ENCODE measurements at regions not wholly inside any gene's neighbourhood (a gene's known extent, or its start where the extent isn't known, plus 50 kb on each side); places are given as distances from the start of the nearest gene placed in this dataset.

DNA sequence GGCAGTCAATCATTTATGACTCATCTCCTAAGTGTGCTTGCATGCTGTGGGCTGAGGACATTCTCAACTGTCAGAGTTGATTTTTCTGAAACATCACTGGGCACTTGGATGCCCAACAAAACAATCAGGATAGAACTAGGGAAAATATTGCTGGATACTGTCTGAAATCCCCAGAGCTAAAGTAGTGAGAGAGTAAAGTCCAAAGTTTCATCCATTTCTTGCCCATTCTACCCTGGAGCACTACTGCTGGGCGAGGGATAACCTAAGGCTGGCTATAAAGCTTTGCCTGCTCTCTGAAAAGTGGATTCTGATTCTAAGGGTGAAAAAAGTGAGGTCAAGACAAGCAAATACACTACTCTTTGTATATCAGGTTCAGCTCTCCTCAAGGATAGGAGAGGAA, 279.6 kb upstream of the EDA2R start:
- Histone ChIP-seq H3K27ac (ENCODE audit: low read depth, low read length) (no peak overlapping the region), H3K4me3 (replicated peaks in 1 of 2; ENCODE audit: low read depth in 1 of 2, low read length in 2 of 2) (no peak overlapping the region), H3K27me3 (ENCODE audit: insufficient read depth, low read length) (no peaks in the 10 kb centered on the region), H3K9ac (ENCODE audit: low read length) (no peak overlapping the region), H3K4me1 (ENCODE audit: control insufficient read depth in 1 of 2, insufficient read depth in 2 of 2, low read length in 2 of 2) (no peaks in the 10 kb centered on the region), H3K9me2 (ENCODE audit: insufficient read depth) (no peaks in the 10 kb centered on the region), H4K20me1 (ENCODE audit: insufficient read depth) (no peaks in the 10 kb centered on the region), H3K79me2 (ENCODE audit: insufficient read depth, low read length) (no peaks in the 10 kb centered on the region), H3K4me2 (ENCODE audit: low read length) (no peak overlapping the region), H2AFZ (ENCODE audit: low read depth, low read length, poor library complexity, severe bottlenecking) (no peak overlapping the region), H3K9me3 (ENCODE audit: control insufficient read depth in 1 of 2, insufficient read depth in 1 of 2, low read depth in 1 of 2, low read length in 2 of 2) (no peaks in the 10 kb centered on the region), H3K36me3 (ENCODE audit: control insufficient read depth in 1 of 2, insufficient read depth in 2 of 2, low read length in 2 of 2) (no peaks in the 10 kb centered on the region)
- ChIA-PET CTCF (no interaction called here), RAD21 (ENCODE audit: low non-redundant PET in 1 of 2, low total read pairs in 2 of 2, uncharacterized antibody in 2 of 2, unreplicated experiment in 2 of 2) (no interaction called here), POLR2A (no interaction called here)
- BruUV-seq (replicated peaks): no TSS peak
- intact Hi-C loops (cut with micrococcal nuclease): no loop called here
- no peak for ATAC-seq
- no peak for TF ChIP-seq SIN3A (IDR thresholded peaks at IDR 0.05; ENCODE audit: low read depth)
- TF ChIP-seq JUND (IDR thresholded peaks at IDR 0.05): no peak
- no peak for TF ChIP-seq EGR1 (IDR thresholded peaks at IDR 0.05; ENCODE audit: low read depth)
- no peak for TF ChIP-seq SP1 (IDR thresholded peaks at IDR 0.05; ENCODE audit: low read depth)
- TF ChIP-seq, protein P1, sequence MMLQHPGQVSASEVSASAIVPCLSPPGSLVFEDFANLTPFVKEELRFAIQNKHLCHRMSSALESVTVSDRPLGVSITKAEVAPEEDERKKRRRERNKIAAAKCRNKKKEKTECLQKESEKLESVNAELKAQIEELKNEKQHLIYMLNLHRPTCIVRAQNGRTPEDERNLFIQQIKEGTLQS (IDR thresholded peaks at IDR 0.05): no peak
- TF ChIP-seq, protein P2, sequence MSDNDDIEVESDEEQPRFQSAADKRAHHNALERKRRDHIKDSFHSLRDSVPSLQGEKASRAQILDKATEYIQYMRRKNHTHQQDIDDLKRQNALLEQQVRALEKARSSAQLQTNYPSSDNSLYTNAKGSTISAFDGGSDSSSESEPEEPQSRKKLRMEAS (IDR thresholded peaks at IDR 0.05): no peak
- TF ChIP-seq ELF1 (IDR thresholded peaks at IDR 0.05; ENCODE audit: borderline replicate concordance, low read depth): no peak
- TF ChIP-seq, protein P3, sequence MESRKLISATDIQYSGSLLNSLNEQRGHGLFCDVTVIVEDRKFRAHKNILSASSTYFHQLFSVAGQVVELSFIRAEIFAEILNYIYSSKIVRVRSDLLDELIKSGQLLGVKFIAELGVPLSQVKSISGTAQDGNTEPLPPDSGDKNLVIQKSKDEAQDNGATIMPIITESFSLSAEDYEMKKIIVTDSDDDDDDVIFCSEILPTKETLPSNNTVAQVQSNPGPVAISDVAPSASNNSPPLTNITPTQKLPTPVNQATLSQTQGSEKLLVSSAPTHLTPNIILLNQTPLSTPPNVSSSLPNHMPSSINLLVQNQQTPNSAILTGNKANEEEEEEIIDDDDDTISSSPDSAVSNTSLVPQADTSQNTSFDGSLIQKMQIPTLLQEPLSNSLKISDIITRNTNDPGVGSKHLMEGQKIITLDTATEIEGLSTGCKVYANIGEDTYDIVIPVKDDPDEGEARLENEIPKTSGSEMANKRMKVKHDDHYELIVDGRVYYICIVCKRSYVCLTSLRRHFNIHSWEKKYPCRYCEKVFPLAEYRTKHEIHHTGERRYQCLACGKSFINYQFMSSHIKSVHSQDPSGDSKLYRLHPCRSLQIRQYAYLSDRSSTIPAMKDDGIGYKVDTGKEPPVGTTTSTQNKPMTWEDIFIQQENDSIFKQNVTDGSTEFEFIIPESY (IDR thresholded peaks at IDR 0.05; ENCODE audit: extremely low read depth, insufficient replicate concordance, low read length): no peak
- no peak for TF ChIP-seq EZH2 (IDR thresholded peaks at IDR 0.05)
- no peak for TF ChIP-seq ZNF274 (IDR thresholded peaks at IDR 0.05; ENCODE audit: low read depth, low read length)
- TF ChIP-seq POLR2AphosphoS5 (IDR thresholded peaks at IDR 0.05; ENCODE audit: low read depth, low read length): no peak
- no peak for TF ChIP-seq ZFX (IDR thresholded peaks at IDR 0.05)
- TF ChIP-seq YY1 (IDR thresholded peaks at IDR 0.05; ENCODE audit: extremely low read depth, insufficient replicate concordance, low read depth, low read length): no peak
- TF ChIP-seq RAD21 (IDR thresholded peaks at IDR 0.05; ENCODE audit: low read depth): no peak
- TF ChIP-seq, protein P4, sequence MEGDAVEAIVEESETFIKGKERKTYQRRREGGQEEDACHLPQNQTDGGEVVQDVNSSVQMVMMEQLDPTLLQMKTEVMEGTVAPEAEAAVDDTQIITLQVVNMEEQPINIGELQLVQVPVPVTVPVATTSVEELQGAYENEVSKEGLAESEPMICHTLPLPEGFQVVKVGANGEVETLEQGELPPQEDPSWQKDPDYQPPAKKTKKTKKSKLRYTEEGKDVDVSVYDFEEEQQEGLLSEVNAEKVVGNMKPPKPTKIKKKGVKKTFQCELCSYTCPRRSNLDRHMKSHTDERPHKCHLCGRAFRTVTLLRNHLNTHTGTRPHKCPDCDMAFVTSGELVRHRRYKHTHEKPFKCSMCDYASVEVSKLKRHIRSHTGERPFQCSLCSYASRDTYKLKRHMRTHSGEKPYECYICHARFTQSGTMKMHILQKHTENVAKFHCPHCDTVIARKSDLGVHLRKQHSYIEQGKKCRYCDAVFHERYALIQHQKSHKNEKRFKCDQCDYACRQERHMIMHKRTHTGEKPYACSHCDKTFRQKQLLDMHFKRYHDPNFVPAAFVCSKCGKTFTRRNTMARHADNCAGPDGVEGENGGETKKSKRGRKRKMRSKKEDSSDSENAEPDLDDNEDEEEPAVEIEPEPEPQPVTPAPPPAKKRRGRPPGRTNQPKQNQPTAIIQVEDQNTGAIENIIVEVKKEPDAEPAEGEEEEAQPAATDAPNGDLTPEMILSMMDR (IDR thresholded peaks at IDR 0.05 in 2 of 3, conservative IDR thresholded peaks at IDR 0.05 in 1 of 3; ENCODE audit: borderline replicate concordance in 1 of 3, insufficient read depth in 1 of 3, low read depth in 2 of 3, low read length in 2 of 3): no peak
- TF ChIP-seq CEBPB (IDR thresholded peaks at IDR 0.05; ENCODE audit: low read depth): no peak
- TF ChIP-seq SRF (IDR thresholded peaks at IDR 0.05; ENCODE audit: low read depth): no peak
- no peak for DNase-seq (ENCODE audit: low read depth, low spot score)

Measured in HCT116 (cell line).